ENCODE measurements at regions not wholly inside any gene's neighbourhood (a gene's known extent, or its start where the extent isn't known, plus 50 kb on each side); places are given as distances from the start of the nearest gene placed in this dataset.

GRCh38 chr2:129796801-129797488 lies 182.5 kb upstream of the RAB6C start:
- no peak overlapping the region for H3K27ac ChIP-seq (ENCODE audit: insufficient read depth, low read length, poor library complexity, severe bottlenecking)
- no peaks in the 10 kb centered on the region for H3K4me1 ChIP-seq (ENCODE audit: control insufficient read depth, insufficient read depth, low read length, poor library complexity, severe bottlenecking)
- DNase-seq, result no peak
- no peaks in the 10 kb centered on the region for H3K27me3 ChIP-seq (replicated peaks; ENCODE audit: control insufficient read depth, insufficient read depth, low read length, poor library complexity, severe bottlenecking)
- H3K4me3 ChIP-seq (ENCODE audit: insufficient read depth, low read depth, low read length, poor library complexity, severe bottlenecking), result no peak overlapping the region
- H3K36me3 ChIP-seq (ENCODE audit: control insufficient read depth, insufficient read depth, low read length), result no peaks in the 10 kb centered on the region
- H3K9me3 ChIP-seq (ENCODE audit: control insufficient read depth, low read length), result no peaks in the 10 kb centered on the region

DNA sequence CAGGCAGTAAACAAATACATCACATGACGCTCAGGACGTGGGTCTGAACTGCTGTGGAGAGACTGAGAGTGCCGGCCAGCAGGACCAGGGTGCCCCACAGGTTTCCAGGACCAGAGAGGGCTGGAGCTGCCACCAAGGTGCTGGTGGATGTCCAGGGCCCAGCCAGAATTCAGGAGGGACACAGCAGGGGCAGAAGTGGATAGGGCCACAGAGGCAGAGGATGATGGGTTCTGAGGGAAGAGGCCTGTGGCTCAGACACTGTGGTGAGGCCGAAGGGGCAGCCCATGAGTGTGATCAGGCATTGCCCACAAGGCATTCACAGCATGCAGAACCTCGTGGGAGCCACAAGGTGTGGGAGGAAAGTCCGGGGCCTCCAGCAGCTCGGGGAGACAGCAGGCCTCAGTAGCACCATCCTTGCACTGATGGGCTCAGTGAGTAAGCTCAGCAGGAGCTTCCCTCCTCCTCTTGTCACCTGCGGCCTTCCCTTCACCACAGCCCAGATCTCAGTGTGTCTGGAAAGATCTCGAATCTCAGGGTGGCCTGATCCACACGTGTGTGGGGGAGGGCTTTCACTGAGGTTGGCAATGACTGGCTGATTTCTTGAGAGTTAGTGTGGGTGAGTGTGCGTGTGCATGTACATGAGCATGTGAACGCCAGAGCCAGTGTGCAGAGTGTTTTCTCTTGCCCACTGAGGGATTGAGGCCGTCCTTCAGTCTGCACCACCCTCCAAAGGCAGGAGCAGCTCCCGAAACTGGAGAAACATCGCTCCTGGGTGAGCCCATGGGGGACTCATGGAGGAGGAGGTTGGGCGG lies 181.8 kb upstream of the RAB6C start:
- no peaks in the 10 kb centered on the region for H3K27me3 ChIP-seq (replicated peaks; ENCODE audit: control insufficient read depth, insufficient read depth, low read length, poor library complexity, severe bottlenecking)
- H3K4me3 ChIP-seq (ENCODE audit: insufficient read depth, low read depth, low read length, poor library complexity, severe bottlenecking), result no peak overlapping the region
- no peak overlapping the region for H3K27ac ChIP-seq (ENCODE audit: insufficient read depth, low read length, poor library complexity, severe bottlenecking)
- H3K4me1 ChIP-seq (ENCODE audit: control insufficient read depth, insufficient read depth, low read length, poor library complexity, severe bottlenecking), result no peaks in the 10 kb centered on the region
- H3K9me3 ChIP-seq (ENCODE audit: control insufficient read depth, low read length), result no peaks in the 10 kb centered on the region
- no peak for DNase-seq
- H3K36me3 ChIP-seq (ENCODE audit: control insufficient read depth, insufficient read depth, low read length), result no peaks in the 10 kb centered on the region

DNA sequence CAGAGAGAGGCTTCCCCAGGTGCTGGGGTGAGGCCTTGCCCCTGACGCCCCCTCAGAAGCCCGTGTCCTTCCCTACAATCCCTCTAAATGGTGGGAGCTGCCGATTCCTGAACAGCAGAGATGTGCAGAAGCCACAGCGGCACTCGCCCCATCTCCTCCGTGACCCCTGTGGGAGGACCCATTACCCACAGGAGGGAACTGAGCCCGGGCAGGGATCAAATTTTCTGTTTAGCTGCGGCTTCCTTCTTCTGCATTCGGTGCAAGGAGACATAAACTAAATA lies 181.2 kb upstream of the RAB6C start:
- no peaks in the 10 kb centered on the region for H3K4me1 ChIP-seq (ENCODE audit: control insufficient read depth, insufficient read depth, low read length, poor library complexity, severe bottlenecking)
- DNase-seq, result no peak
- no peaks in the 10 kb centered on the region for H3K36me3 ChIP-seq (ENCODE audit: control insufficient read depth, insufficient read depth, low read length)
- H3K9me3 ChIP-seq (ENCODE audit: control insufficient read depth, low read length), result no peaks in the 10 kb centered on the region
- H3K27ac ChIP-seq (ENCODE audit: insufficient read depth, low read length, poor library complexity, severe bottlenecking), result no peak overlapping the region
- no peaks in the 10 kb centered on the region for H3K27me3 ChIP-seq (replicated peaks; ENCODE audit: control insufficient read depth, insufficient read depth, low read length, poor library complexity, severe bottlenecking)
- no peak overlapping the region for H3K4me3 ChIP-seq (ENCODE audit: insufficient read depth, low read depth, low read length, poor library complexity, severe bottlenecking)

DNA sequence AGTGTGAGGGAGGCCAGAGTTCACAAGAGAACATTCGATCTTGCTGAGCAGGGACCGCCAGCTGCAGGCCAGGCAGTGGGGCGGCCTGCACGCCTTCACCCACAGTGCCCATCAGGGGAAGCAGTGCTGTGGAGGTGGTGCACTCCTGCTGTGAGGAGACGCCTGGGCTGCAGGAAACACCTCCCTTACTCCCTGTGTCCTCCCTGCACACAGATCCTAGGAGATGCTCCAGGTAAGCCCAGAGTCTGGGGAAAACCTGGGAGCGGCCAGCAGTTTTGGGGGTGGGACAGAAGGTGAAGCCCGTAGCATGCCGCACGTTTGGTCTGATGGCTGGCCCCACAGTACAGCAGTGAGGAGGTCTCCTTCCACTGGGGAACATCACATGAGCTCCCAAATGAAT lies 180.8 kb upstream of the RAB6C start:
- Histone ChIP-seq H3K9me3 (ENCODE audit: control insufficient read depth, low read length) (no peaks in the 10 kb centered on the region), H3K36me3 (ENCODE audit: control insufficient read depth, insufficient read depth, low read length) (no peaks in the 10 kb centered on the region), H3K27ac (ENCODE audit: insufficient read depth, low read length, poor library complexity, severe bottlenecking) (no peak overlapping the region), H3K27me3 (replicated peaks; ENCODE audit: control insufficient read depth, insufficient read depth, low read length, poor library complexity, severe bottlenecking) (no peaks in the 10 kb centered on the region), H3K4me1 (ENCODE audit: control insufficient read depth, insufficient read depth, low read length, poor library complexity, severe bottlenecking) (no peaks in the 10 kb centered on the region), H3K4me3 (ENCODE audit: insufficient read depth, low read depth, low read length, poor library complexity, severe bottlenecking) (no peak overlapping the region)
- no peak for DNase-seq

DNA sequence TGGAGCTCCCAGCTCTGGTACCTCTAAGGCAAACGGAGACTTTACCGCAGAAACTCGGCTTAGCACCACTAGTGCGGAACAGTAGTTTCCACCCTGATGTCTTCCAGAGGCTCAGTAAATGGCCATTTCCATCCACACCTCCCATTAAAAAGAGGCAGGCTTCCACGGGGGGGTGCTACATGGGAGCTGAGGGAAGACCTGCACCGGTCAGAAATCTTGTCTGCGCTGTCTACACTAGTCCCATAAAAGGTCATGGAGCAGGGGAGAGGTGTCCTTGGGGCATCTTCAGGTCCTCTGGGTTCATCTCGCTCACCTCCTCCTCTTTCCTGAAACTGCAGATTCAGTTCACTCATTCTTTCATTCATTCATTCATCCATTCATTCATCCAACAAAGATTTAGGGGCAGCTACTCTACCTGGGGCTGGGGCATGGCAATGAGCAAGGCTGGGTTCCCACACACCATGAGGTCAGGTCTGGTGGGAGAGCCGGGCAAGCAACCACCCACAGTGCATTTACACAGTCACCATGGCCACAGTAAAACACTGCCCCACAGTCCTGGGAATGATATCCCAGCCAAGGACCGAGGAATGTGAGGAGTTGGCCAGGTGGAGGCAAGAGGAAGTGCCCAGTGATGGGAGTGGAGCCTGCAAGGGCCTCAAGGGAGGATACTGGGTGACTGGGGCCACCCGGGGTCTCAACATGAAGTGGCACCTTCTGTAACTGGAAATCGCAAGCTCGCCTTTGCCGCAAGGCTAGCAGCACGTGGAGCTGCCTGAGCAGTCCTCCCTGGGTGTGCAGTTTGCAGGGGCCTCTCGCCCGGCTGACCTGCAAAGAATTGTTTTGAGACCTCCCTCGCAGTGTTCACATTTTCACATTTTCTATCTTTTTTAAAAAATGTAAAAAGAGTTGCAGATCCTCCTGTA lies 180.2 kb upstream of the RAB6C start:
- Histone ChIP-seq H3K9me3 (ENCODE audit: control insufficient read depth, low read length) (no peaks in the 10 kb centered on the region), H3K27ac (ENCODE audit: insufficient read depth, low read length, poor library complexity, severe bottlenecking) (no peak overlapping the region), H3K4me3 (ENCODE audit: insufficient read depth, low read depth, low read length, poor library complexity, severe bottlenecking) (no peak overlapping the region), H3K27me3 (replicated peaks; ENCODE audit: control insufficient read depth, insufficient read depth, low read length, poor library complexity, severe bottlenecking) (no peaks in the 10 kb centered on the region), H3K36me3 (ENCODE audit: control insufficient read depth, insufficient read depth, low read length) (no peaks in the 10 kb centered on the region), H3K4me1 (ENCODE audit: control insufficient read depth, insufficient read depth, low read length, poor library complexity, severe bottlenecking) (no peaks in the 10 kb centered on the region)
- no peak for DNase-seq

GRCh38 chr2:129800285-129800684 lies 179.2 kb upstream of the RAB6C start:
- no peaks in the 10 kb centered on the region for H3K36me3 ChIP-seq (ENCODE audit: control insufficient read depth, insufficient read depth, low read length)
- no peaks in the 10 kb centered on the region for H3K4me1 ChIP-seq (ENCODE audit: control insufficient read depth, insufficient read depth, low read length, poor library complexity, severe bottlenecking)
- no peak overlapping the region for H3K4me3 ChIP-seq (ENCODE audit: insufficient read depth, low read depth, low read length, poor library complexity, severe bottlenecking)
- H3K27ac ChIP-seq (ENCODE audit: insufficient read depth, low read length, poor library complexity, severe bottlenecking), result no peak overlapping the region
- H3K9me3 ChIP-seq (ENCODE audit: control insufficient read depth, low read length), result no peaks in the 10 kb centered on the region
- DNase-seq, result no peak
- no peaks in the 10 kb centered on the region for H3K27me3 ChIP-seq (replicated peaks; ENCODE audit: control insufficient read depth, insufficient read depth, low read length, poor library complexity, severe bottlenecking)

GRCh38 chr2:129800686-129801085 lies 178.8 kb upstream of the RAB6C start:
- no peak overlapping the region for H3K27ac ChIP-seq (ENCODE audit: insufficient read depth, low read length, poor library complexity, severe bottlenecking)
- H3K9me3 ChIP-seq (ENCODE audit: control insufficient read depth, low read length), result no peaks in the 10 kb centered on the region
- H3K4me3 ChIP-seq (ENCODE audit: insufficient read depth, low read depth, low read length, poor library complexity, severe bottlenecking), result no peak overlapping the region
- DNase-seq, result no peak
- no peaks in the 10 kb centered on the region for H3K4me1 ChIP-seq (ENCODE audit: control insufficient read depth, insufficient read depth, low read length, poor library complexity, severe bottlenecking)
- H3K36me3 ChIP-seq (ENCODE audit: control insufficient read depth, insufficient read depth, low read length), result no peaks in the 10 kb centered on the region
- no peaks in the 10 kb centered on the region for H3K27me3 ChIP-seq (replicated peaks; ENCODE audit: control insufficient read depth, insufficient read depth, low read length, poor library complexity, severe bottlenecking)

- Histone ChIP-seq H3K27me3 (replicated peaks; ENCODE audit: control insufficient read depth, insufficient read depth, low read length, poor library complexity, severe bottlenecking) (no peaks in the 10 kb centered on the region), H3K4me3 (ENCODE audit: insufficient read depth, low read depth, low read length, poor library complexity, severe bottlenecking) (no peak overlapping the region), H3K27ac (ENCODE audit: insufficient read depth, low read length, poor library complexity, severe bottlenecking) (no peak overlapping the region), H3K9me3 (ENCODE audit: control insufficient read depth, low read length) (no peaks in the 10 kb centered on the region), H3K4me1 (ENCODE audit: control insufficient read depth, insufficient read depth, low read length, poor library complexity, severe bottlenecking) (no peaks in the 10 kb centered on the region), H3K36me3 (ENCODE audit: control insufficient read depth, insufficient read depth, low read length) (no peaks in the 10 kb centered on the region)
- no peak for DNase-seq
Measured at GRCh38 chr2:129801575-129801974, 177.9 kb upstream of the RAB6C start.

DNA sequence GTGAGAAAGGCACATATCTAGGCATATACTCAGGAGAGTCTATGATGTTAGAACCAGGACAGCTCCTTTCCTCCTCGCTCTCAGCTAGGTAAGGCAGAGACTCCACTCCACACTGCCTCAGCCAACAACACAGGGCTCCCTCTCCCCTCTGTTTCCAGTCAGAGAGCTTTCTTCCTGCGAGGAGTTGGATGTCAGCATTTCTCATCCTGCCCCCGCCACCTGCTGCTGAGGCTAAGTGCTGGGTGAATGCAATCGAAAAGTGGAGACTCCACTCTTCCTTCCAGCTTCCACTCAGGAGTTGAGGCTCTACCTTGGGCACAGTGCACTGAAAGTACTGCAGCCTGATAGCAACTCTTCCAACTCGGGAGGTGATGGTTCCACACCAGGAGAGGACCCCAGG lies 177.2 kb upstream of the RAB6C start:
- Histone ChIP-seq H3K9me3 (ENCODE audit: control insufficient read depth, low read length) (no peaks in the 10 kb centered on the region), H3K27ac (ENCODE audit: insufficient read depth, low read length, poor library complexity, severe bottlenecking) (no peak overlapping the region), H3K27me3 (replicated peaks; ENCODE audit: control insufficient read depth, insufficient read depth, low read length, poor library complexity, severe bottlenecking) (no peaks in the 10 kb centered on the region), H3K4me1 (ENCODE audit: control insufficient read depth, insufficient read depth, low read length, poor library complexity, severe bottlenecking) (no peaks in the 10 kb centered on the region), H3K36me3 (ENCODE audit: control insufficient read depth, insufficient read depth, low read length) (no peaks in the 10 kb centered on the region), H3K4me3 (ENCODE audit: insufficient read depth, low read depth, low read length, poor library complexity, severe bottlenecking) (no peak overlapping the region)
- no peak for DNase-seq

- Histone ChIP-seq H3K27ac (ENCODE audit: insufficient read depth, low read length, poor library complexity, severe bottlenecking) (no peak overlapping the region), H3K4me1 (ENCODE audit: control insufficient read depth, insufficient read depth, low read length, poor library complexity, severe bottlenecking) (no peaks in the 10 kb centered on the region), H3K27me3 (replicated peaks; ENCODE audit: control insufficient read depth, insufficient read depth, low read length, poor library complexity, severe bottlenecking) (no peaks in the 10 kb centered on the region), H3K36me3 (ENCODE audit: control insufficient read depth, insufficient read depth, low read length) (no peaks in the 10 kb centered on the region), H3K9me3 (ENCODE audit: control insufficient read depth, low read length) (no peaks in the 10 kb centered on the region), H3K4me3 (ENCODE audit: insufficient read depth, low read depth, low read length, poor library complexity, severe bottlenecking) (no peak overlapping the region)
- no peak for DNase-seq
Measured at GRCh38 chr2:129803032-129803431, 176.4 kb upstream of the RAB6C start.
